Liver (tissue), 2 donors: ENCODE measurements at regions not wholly inside any gene's neighbourhood (a gene's known extent, or its start where the extent isn't known, plus 50 kb on each side); places are given as distances from the start of the nearest gene placed in this dataset.
A peak's percentile ranks its signal among the peaks of the same experiment; 100 is the strongest.

Experiments used
- CTCF ChIP-seq: fragments of 150-350 bp; IDR thresholded peaks from 2 replicates; pipeline ENCODE4 v1.5.1; 2017; ENCODE audit warnings: improper control_type of control experiment, low read depth, low read length; ENCODE audit not compliant: missing input control
- FOXA1 ChIP-seq: IDR thresholded peaks from 2 replicates; pipeline ENCODE4 v1.6.1; 2016; ENCODE audit warnings: antibody characterized with exemption
- TF ChIP-seq, protein P1 (sequence below): IDR thresholded peaks from 2 replicates; pipeline ENCODE4 v1.6.1; 2016; ENCODE audit warnings: antibody characterized with exemption
- donor health status: healthy.

DNA sequence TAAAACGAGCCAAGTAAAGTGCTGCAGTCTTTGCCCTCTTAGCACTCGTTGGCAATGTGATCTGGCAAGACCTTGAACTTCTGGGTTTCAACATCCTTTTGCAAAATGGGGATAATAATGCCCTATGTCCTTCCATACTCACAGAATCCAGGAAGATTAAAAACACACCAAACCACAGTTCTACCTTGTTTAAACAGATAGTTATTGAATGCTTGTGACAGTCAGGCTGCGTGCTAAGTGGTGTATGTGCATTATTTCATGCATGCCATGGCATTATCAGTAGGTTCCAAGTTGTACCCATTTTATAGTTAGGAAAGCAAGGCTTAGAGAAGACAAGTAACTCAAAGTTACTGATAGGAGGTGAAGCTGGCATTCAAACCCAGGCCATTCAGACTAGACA, 308.6 kb upstream of the PROX1 start:
- TF ChIP-seq CTCF (no peak), FOXA1 (peak; percentile 59)
- TF ChIP-seq, protein P1, sequence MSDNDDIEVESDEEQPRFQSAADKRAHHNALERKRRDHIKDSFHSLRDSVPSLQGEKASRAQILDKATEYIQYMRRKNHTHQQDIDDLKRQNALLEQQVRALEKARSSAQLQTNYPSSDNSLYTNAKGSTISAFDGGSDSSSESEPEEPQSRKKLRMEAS = peak; percentile 95
